Fibroblast of pulmonary artery (primary cell): ENCODE measurements at regions not wholly inside any gene's neighbourhood (a gene's known extent, or its start where the extent isn't known, plus 50 kb on each side); places are given as distances from the start of the nearest gene placed in this dataset.

Source experiments
- DNase-seq: peaks from one replicate; pipeline ENCODE4 v3.0.0-alpha.2; 2010; ENCODE audit warnings: low read depth
- H3K4me3 ChIP-seq: replicated peaks from 2 replicates; pipeline ENCODE4 v1.5.1; 2011; ENCODE audit warnings: low read depth, mild to moderate bottlenecking, control low read depth, low read length, moderate library complexity
- CTCF ChIP-seq: IDR thresholded peaks from 2 replicates; pipeline ENCODE4 v1.5.1; 2011; ENCODE audit warnings: mild to moderate bottlenecking, control low read depth, low read length, inconsistent platforms; ENCODE audit errors: missing control alignments

- no peak overlapping the region for H3K4me3 ChIP-seq
- TF ChIP-seq CTCF, result no peak
- DNase-seq, result no peak
Observed at GRCh38 chr18:11296946-11297345, 147.6 kb upstream of the PIEZO2 start.

- no peak for TF ChIP-seq CTCF
- no peak for DNase-seq
- no peak overlapping the region for H3K4me3 ChIP-seq
Observed at GRCh38 chr18:11293794-11294193, 144.4 kb upstream of the PIEZO2 start.

- DNase-seq, result no peak
- no peak for TF ChIP-seq CTCF
- H3K4me3 ChIP-seq, result no peak overlapping the region
Observed at GRCh38 chr18:11290786-11291185, 141.4 kb upstream of the PIEZO2 start.

- DNase-seq, result no peak
- no peak for TF ChIP-seq CTCF
- no peak overlapping the region for H3K4me3 ChIP-seq
Observed at GRCh38 chr18:11289248-11289647, 139.9 kb upstream of the PIEZO2 start.

GRCh38 chr18:11288401-11288800, 139.0 kb upstream of the PIEZO2 start:
- no peak overlapping the region for H3K4me3 ChIP-seq
- DNase-seq, result no peak
- no peak for TF ChIP-seq CTCF

GRCh38 chr18:11286431-11286830, 137.1 kb upstream of the PIEZO2 start:
- TF ChIP-seq CTCF, result no peak
- H3K4me3 ChIP-seq, result no peak overlapping the region
- DNase-seq, result no peak

- no peak for TF ChIP-seq CTCF
Observed at GRCh38 chr18:11284811-11285210, 135.4 kb upstream of the PIEZO2 start.

More at GRCh38 chr18:11284811-11285210, 135.4 kb upstream of the PIEZO2 start:
- no peak overlapping the region for H3K4me3 ChIP-seq
- no peak for DNase-seq
